ENCODE measurements at regions not wholly inside any gene's neighbourhood (a gene's known extent, or its start where the extent isn't known, plus 50 kb on each side); places are given as distances from the start of the nearest gene placed in this dataset.

GRCh38 chr18:74005320-74006109 lies 142.1 kb downstream of the FBXO15 start:
- TF ChIP-seq ZFP3 (CRISPR knock-in tag; IDR thresholded peaks at IDR 0.05), result no peak
- TF ChIP-seq OSR1 (CRISPR knock-in tag; IDR thresholded peaks at IDR 0.05), result no peak
- no peak for TF ChIP-seq TOX (CRISPR knock-in tag; IDR thresholded peaks at IDR 0.05; ENCODE audit: borderline replicate concordance)
- no peak for TF ChIP-seq POU6F1 (CRISPR knock-in tag; IDR thresholded peaks at IDR 0.05; ENCODE audit: borderline replicate concordance, low read depth)
- TF ChIP-seq PPARA (CRISPR knock-in tag; IDR thresholded peaks at IDR 0.05; ENCODE audit: borderline replicate concordance), result no peak
- no peak for TF ChIP-seq BACH2 (CRISPR knock-in tag; IDR thresholded peaks at IDR 0.05; ENCODE audit: borderline replicate concordance)
- no peak for TF ChIP-seq SNAI2 (CRISPR knock-in tag; IDR thresholded peaks at IDR 0.05)
- TF ChIP-seq ESRRG (CRISPR knock-in tag; IDR thresholded peaks at IDR 0.05), result no peak
- no peak for TF ChIP-seq ARNTL (CRISPR knock-in tag; IDR thresholded peaks at IDR 0.05; ENCODE audit: borderline replicate concordance, low read depth)
- no peak for TF ChIP-seq ZNF70 (CRISPR knock-in tag; IDR thresholded peaks at IDR 0.05)
- no peak for TF ChIP-seq GLIS3 (CRISPR knock-in tag; IDR thresholded peaks at IDR 0.05)
- TF ChIP-seq ZNF565 (CRISPR knock-in tag; conservative IDR thresholded peaks at IDR 0.05; ENCODE audit: low read depth), result no peak
- no peak for TF ChIP-seq ZNF8 (CRISPR knock-in tag; IDR thresholded peaks at IDR 0.05)
- TF ChIP-seq TCF4 (CRISPR knock-in tag; IDR thresholded peaks at IDR 0.05; ENCODE audit: borderline replicate concordance), result no peak
- ATAC-seq, result no peak

- no peak for TF ChIP-seq ISL1 (CRISPR knock-in tag; IDR thresholded peaks at IDR 0.05)
- ATAC-seq, result no peak
Observed at GRCh38 chr18:73992242-73993022, 155.2 kb downstream of the FBXO15 start.

GRCh38 chr18:73991570-73991969 lies 156.1 kb downstream of the FBXO15 start:
- ATAC-seq, result no peak
- TF ChIP-seq PATZ1 (CRISPR knock-in tag; IDR thresholded peaks at IDR 0.05; ENCODE audit: borderline replicate concordance), result no peak
- TF ChIP-seq ZFP30 (CRISPR knock-in tag; IDR thresholded peaks at IDR 0.05), result no peak
- no peak for TF ChIP-seq CSRNP3 (CRISPR knock-in tag; IDR thresholded peaks at IDR 0.05)
- no peak for TF ChIP-seq PPARA (CRISPR knock-in tag; IDR thresholded peaks at IDR 0.05; ENCODE audit: borderline replicate concordance)
- TF ChIP-seq SNAI2 (CRISPR knock-in tag; IDR thresholded peaks at IDR 0.05), result no peak
- no peak for TF ChIP-seq ARNTL (CRISPR knock-in tag; IDR thresholded peaks at IDR 0.05; ENCODE audit: borderline replicate concordance, low read depth)
- TF ChIP-seq ZC3H10 (CRISPR knock-in tag; IDR thresholded peaks at IDR 0.05), result no peak
- no peak for TF ChIP-seq GLIS3 (CRISPR knock-in tag; IDR thresholded peaks at IDR 0.05)
- no peak for TF ChIP-seq ZNF70 (CRISPR knock-in tag; IDR thresholded peaks at IDR 0.05)
- no peak for TF ChIP-seq ISL1 (CRISPR knock-in tag; IDR thresholded peaks at IDR 0.05)
- no peak for TF ChIP-seq ZNF8 (CRISPR knock-in tag; IDR thresholded peaks at IDR 0.05)
- no peak for TF ChIP-seq BACH2 (CRISPR knock-in tag; IDR thresholded peaks at IDR 0.05; ENCODE audit: borderline replicate concordance)

- no peak for ATAC-seq
- TF ChIP-seq TCF4 (CRISPR knock-in tag; IDR thresholded peaks at IDR 0.05; ENCODE audit: borderline replicate concordance) (no peak), TSHZ2 (CRISPR knock-in tag; IDR thresholded peaks at IDR 0.05) (no peak), ESRRG (CRISPR knock-in tag; IDR thresholded peaks at IDR 0.05) (no peak), CREB5 (CRISPR knock-in tag; IDR thresholded peaks at IDR 0.05; ENCODE audit: low read depth) (no peak), OSR1 (CRISPR knock-in tag; IDR thresholded peaks at IDR 0.05) (no peak), ZNF70 (CRISPR knock-in tag; IDR thresholded peaks at IDR 0.05) (no peak), PATZ1 (CRISPR knock-in tag; IDR thresholded peaks at IDR 0.05; ENCODE audit: borderline replicate concordance) (no peak), CSRNP3 (CRISPR knock-in tag; IDR thresholded peaks at IDR 0.05) (no peak)
Observed at GRCh38 chr18:73990258-73990657, 157.4 kb downstream of the FBXO15 start.
